Lung (tissue), 11 donors: ENCODE measurements at regions not wholly inside any gene's neighbourhood (a gene's known extent, or its start where the extent isn't known, plus 50 kb on each side); places are given as distances from the start of the nearest gene placed in this dataset.

Source experiments
- ATAC-seq: fragments of 200-7000 bp; cut with Tn5 transposase; one replicate; pipeline ENCODE4 v1.9.1; 2020; ENCODE audit warnings: moderate number of reproducible peaks; ENCODE audit not compliant: insufficient read depth, low FRiP score
- DNase-seq, 3 donors: peaks; one replicate each; pipeline ENCODE4 v3.0.0-alpha.2; 2013 to 2017
- H3K27ac ChIP-seq, 2 donors: one replicate each; pipeline ENCODE4 v1.5.1; 2013; ENCODE audit warnings: mild to moderate bottlenecking in 2 of 2, moderate library complexity in 2 of 2, control low read depth in 1 of 2, inconsistent platforms in 1 of 2, low read depth in 1 of 2, low read length in 1 of 2
- H3K27me3 ChIP-seq, 3 donors: one replicate each; pipeline ENCODE4 v1.5.1; 2013; ENCODE audit warnings: low read length in 2 of 3; ENCODE audit not compliant: control insufficient read depth in 3 of 3, insufficient read depth in 3 of 3
- H3K36me3 ChIP-seq, 4 donors: one replicate each; pipeline ENCODE4 v1.5.1; 2013; ENCODE audit warnings: low read length in 4 of 4, mild to moderate bottlenecking in 1 of 4, moderate library complexity in 1 of 4; ENCODE audit not compliant: control insufficient read depth in 4 of 4, insufficient read depth in 4 of 4
- H3K4me1 ChIP-seq, 5 donors: one replicate each; pipeline ENCODE4 v1.5.1; 2013; ENCODE audit warnings: low read length in 5 of 5, mild to moderate bottlenecking in 2 of 5, moderate library complexity in 1 of 5; ENCODE audit not compliant: control insufficient read depth in 5 of 5, insufficient read depth in 5 of 5
- H3K4me3 ChIP-seq: one replicate; pipeline ENCODE4 v1.5.1; 2013; ENCODE audit warnings: mild to moderate bottlenecking, control low read depth, moderate library complexity
- H3K9ac ChIP-seq, 2 donors: one replicate each; pipeline ENCODE4 v1.5.1; 2013; ENCODE audit warnings: low read length in 2 of 2, control low read depth in 1 of 2; ENCODE audit not compliant: insufficient read depth in 1 of 2
- H3K9me3 ChIP-seq, 4 donors: one replicate each; pipeline ENCODE4 v1.5.1; 2013; ENCODE audit warnings: low read length in 3 of 4, mild to moderate bottlenecking in 1 of 4, moderate library complexity in 1 of 4; ENCODE audit not compliant: control insufficient read depth in 4 of 4, insufficient read depth in 3 of 4
- WGBS, 2 donors: extraction: QIAGEN DNeasy Blood & Tissue Kit; methylation state at CpG; one replicate each; pipeline ENCODE4 v1.1.7; 2013; 5-methylcytosine and 5-hydroxymethylcytosine counted together
- TF ChIP-seq, protein P1 (sequence below): IDR thresholded peaks from 2 replicates; pipeline ENCODE4 v1.5.1; 2012; ENCODE audit warnings: mild to moderate bottlenecking; ENCODE audit errors: control extremely low read depth, extremely low read depth
- donor health status: control.
- donor health status: control.
- donor health status: Bipolar disorder and iron deficiency.
- donor health status: healthy.
- donor health status: DM: yes; HTN: yes; CAD: no.

DNA sequence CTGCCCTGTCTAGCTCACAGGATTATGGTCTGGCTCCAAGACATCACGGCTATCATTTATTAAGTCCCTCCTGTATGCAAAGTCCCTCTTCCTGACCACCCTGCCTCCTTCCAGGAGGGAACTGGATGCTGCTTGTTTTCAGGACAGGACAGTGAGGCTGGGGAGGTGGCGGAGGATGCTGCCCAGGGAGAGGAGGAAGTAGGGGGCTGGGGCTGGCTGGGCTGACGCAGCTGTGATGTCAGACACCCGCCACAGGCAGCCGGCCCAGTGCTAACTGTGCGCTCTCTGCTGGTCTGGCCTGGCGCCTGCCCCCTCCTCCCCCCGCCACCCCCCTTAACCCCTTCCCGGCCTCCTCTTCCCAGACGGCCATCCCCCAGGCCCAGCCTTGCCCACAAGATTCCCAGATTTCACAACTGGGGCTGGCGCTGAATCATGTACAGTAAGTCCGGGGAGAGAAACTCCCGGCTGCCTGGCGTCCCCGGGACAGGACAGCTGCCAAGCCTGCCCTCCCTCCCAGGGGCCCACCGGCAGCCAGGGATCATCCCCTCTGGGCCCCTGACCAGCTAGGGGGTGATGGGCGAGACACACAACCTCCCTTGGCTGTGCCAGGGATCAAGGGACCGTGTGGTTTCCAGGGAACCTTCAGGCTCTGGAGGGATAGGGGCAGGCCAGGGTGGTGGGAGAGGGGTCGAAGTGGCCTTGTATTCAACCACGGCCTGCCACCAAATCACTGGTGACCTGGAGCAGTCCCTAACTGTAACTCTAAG, 118.1 kb downstream of the CEBPB start:
- Histone ChIP-seq H3K27ac (peak overlapping the region; percentile 75 to 86), H3K4me3 (no peak overlapping the region), H3K9ac (peak overlapping the region in 1 of 2 donors; percentile 72), H3K27me3 (no peaks in the 10 kb centered on the region), H3K9me3 (no peaks in the 10 kb centered on the region), H3K36me3 (no peaks in the 10 kb centered on the region), H3K4me1 (peaks cover 6 to 91% (median 50%) of the 10 kb centered on the region in 5 donors)
- WGBS, 2 donors: 17 to 22% methylated on average over 18 to 20 of the region's 20 CpGs
- ATAC-seq (peak; percentile 38), DNase-seq (peak; percentile 98)
- TF ChIP-seq, protein P1, sequence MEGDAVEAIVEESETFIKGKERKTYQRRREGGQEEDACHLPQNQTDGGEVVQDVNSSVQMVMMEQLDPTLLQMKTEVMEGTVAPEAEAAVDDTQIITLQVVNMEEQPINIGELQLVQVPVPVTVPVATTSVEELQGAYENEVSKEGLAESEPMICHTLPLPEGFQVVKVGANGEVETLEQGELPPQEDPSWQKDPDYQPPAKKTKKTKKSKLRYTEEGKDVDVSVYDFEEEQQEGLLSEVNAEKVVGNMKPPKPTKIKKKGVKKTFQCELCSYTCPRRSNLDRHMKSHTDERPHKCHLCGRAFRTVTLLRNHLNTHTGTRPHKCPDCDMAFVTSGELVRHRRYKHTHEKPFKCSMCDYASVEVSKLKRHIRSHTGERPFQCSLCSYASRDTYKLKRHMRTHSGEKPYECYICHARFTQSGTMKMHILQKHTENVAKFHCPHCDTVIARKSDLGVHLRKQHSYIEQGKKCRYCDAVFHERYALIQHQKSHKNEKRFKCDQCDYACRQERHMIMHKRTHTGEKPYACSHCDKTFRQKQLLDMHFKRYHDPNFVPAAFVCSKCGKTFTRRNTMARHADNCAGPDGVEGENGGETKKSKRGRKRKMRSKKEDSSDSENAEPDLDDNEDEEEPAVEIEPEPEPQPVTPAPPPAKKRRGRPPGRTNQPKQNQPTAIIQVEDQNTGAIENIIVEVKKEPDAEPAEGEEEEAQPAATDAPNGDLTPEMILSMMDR: no peak

DNA sequence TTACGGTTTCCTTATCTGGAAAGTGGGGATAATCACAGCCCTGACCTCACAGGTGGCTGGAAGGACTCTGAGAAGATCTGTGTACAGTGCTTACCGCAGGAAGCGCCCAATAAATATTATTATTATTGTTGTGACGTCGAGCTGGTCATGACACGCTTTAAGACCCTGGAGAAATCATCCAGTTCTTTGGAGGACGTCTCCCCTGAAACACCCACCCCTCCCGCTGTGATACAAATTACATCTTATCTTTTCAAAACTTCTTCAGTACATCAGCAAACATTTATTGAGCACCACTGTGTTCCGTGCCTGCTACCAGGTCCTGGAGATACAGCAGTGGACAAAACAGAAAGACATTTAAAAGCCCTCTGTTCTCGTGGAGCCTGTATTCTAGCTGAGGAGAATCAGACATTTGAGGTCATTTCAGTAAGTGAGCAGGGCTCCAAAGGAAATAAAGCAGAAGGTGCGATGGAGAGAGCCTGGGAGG, 118.7 kb downstream of the CEBPB start:
- H3K27ac ChIP-seq: peak overlapping the region; percentile 15 to 86
- 47 to 69% methylated on average over 11 of the region's 11 CpGs for WGBS, 2 donors
- H3K9ac ChIP-seq: peak overlapping the region in 1 of 2 donors; percentile 53
- peaks cover 6 to 85% (median 44%) of the 10 kb centered on the region in 5 donors for H3K4me1 ChIP-seq
- H3K4me3 ChIP-seq: no peak overlapping the region
- no peaks in the 10 kb centered on the region for H3K27me3 ChIP-seq
- TF ChIP-seq, protein P1: no peak
- no peaks in the 10 kb centered on the region for H3K9me3 ChIP-seq
- H3K36me3 ChIP-seq: no peaks in the 10 kb centered on the region
- ATAC-seq (no peak), DNase-seq (peak in 2 of 3 donors; percentile 72 to 82)

DNA sequence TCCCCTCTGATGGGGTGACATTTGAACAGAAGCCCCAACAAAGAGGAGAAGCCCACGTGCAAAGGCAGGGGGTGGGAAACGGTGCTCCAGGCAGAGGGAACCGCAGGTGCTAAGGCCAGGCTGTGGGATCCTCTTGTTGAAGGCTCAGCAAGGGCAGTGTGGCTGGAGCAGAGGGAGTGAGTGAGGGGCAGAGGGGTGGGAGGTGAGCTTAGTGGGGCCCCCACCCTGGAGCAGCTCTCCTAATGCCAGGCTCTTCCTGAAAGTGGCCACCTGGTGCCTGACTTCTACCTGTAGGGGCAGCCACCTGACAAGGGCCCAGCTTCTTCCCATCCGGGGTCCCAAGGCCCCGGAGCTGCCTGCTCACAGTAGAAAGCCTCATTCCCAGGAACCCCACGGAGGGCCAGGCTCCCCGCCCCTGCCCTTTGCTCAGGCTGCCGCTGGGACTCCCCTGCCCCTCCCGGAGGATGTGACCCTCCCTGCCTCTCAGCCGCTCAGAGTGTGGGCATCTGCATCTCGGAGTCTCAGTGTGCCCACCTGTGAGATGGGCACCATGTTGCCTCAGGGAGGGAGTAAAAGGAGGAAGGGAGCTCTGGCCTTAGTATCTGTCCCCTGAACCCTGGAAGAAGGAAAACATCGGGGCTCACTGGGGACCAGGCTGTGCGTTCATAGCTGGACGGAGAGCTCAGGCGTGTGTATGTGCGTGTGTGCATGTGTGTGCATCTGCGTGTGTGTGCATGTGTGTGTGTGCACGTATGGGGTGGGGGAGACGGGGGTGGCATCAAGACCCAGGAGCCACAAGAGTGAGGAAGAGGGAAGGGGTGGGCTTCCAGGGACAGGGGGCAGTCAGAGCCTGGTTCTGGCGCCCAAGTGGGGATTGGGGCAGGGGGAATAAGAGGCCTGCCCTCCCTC, 119.4 kb downstream of the CEBPB start:
- H3K9me3 ChIP-seq: peaks cover 0 to 2% (median 0%) of the 10 kb centered on the region in 4 donors
- no peaks in the 10 kb centered on the region for H3K36me3 ChIP-seq
- no peak for ATAC-seq
- TF ChIP-seq, protein P1: no peak
- WGBS, 2 donors: 90 to 92% methylated on average over 20 of the region's 20 CpGs
- peaks cover 6 to 79% (median 42%) of the 10 kb centered on the region in 5 donors for H3K4me1 ChIP-seq
- peak overlapping the region in 1 of 2 donors; percentile 53 for H3K9ac ChIP-seq
- H3K27me3 ChIP-seq: no peaks in the 10 kb centered on the region
- DNase-seq: no peak
- peak overlapping the region; percentile 12 to 15 for H3K27ac ChIP-seq
- no peak overlapping the region for H3K4me3 ChIP-seq
